NT2/D1 (cell line): ENCODE measurements at regions not wholly inside any gene's neighbourhood (a gene's known extent, or its start where the extent isn't known, plus 50 kb on each side); places are given as distances from the start of the nearest gene placed in this dataset.

ENCODE experiments used
- DNase-seq: peaks from one replicate; pipeline ENCODE4 v3.0.0-alpha.2; 2011; ENCODE audit warnings: low read depth, low spot score
- H3K27me3 ChIP-seq: 2 replicates; pipeline ENCODE4 v1.6.0; 2011; ENCODE audit warnings: mild to moderate bottlenecking; ENCODE audit not compliant: insufficient read length, insufficient read depth
- H3K36me3 ChIP-seq: 2 replicates; pipeline ENCODE4 v1.6.1; 2011; ENCODE audit warnings: mild to moderate bottlenecking, low read length, mixed read lengths; ENCODE audit not compliant: insufficient read depth, insufficient read length
- H3K4me1 ChIP-seq: 2 replicates; pipeline ENCODE4 v1.5.1; 2011; ENCODE audit not compliant: insufficient read depth, insufficient read length
- H3K4me3 ChIP-seq: 2 replicates; pipeline ENCODE4 v1.5.1; 2011; ENCODE audit warnings: low read depth; ENCODE audit not compliant: insufficient read length
- H3K9ac ChIP-seq: 2 replicates; pipeline ENCODE4 v1.6.0; 2011; ENCODE audit warnings: low read depth; ENCODE audit not compliant: insufficient read length
- H3K9me3 ChIP-seq: 2 replicates; pipeline ENCODE4 v1.5.1; 2011; ENCODE audit warnings: mild to moderate bottlenecking, low read length; ENCODE audit not compliant: insufficient read depth
- SUZ12 ChIP-seq: IDR thresholded peaks from 2 replicates; pipeline ENCODE4 v1.6.1; 2011; ENCODE audit not compliant: insufficient read length, insufficient read depth; ENCODE audit errors: extremely low read depth
- YY1 ChIP-seq: IDR thresholded peaks from 2 replicates; pipeline ENCODE4 v1.6.1; 2011; ENCODE audit not compliant: insufficient read length, insufficient read depth
- ZNF274 ChIP-seq: IDR thresholded peaks from 2 replicates; pipeline ENCODE4 v1.6.1; 2011; ENCODE audit warnings: mild to moderate bottlenecking, low read depth, low read length

DNA sequence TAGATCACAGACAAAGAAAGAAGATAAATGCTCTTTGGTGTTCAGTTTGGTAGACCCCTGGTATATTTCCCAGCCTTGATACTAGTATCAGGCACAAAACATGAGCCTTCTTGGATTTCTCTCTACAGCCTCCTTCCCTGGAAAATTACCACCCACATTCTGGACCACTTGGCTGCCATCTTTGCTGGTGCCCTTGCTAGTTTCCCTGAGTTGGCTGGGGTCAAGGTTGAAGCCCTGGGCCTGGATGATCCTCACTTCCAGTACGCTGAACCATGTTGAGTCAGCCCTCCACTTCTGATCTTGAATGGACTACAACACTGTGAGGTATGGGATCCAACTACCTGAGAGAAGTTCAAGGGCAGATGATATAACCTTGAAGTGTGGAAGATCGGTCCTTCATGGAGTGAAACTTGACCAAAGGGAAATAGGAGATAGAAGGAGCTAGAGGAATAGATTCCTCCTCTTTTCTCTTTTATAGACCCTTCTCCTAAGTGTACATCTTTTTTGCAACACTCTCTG, 501.4 kb downstream of the TMEM114 start:
- no peaks in the 10 kb centered on the region for H3K27me3 ChIP-seq
- no peak overlapping the region for H3K9ac ChIP-seq
- no peaks in the 10 kb centered on the region for H3K36me3 ChIP-seq
- TF ChIP-seq ZNF274 (no peak), YY1 (no peak), SUZ12 (no peak)
- H3K4me1 ChIP-seq, result no peaks in the 10 kb centered on the region
- no peak for DNase-seq
- H3K9me3 ChIP-seq, result no peaks in the 10 kb centered on the region
- no peak overlapping the region for H3K4me3 ChIP-seq

DNA sequence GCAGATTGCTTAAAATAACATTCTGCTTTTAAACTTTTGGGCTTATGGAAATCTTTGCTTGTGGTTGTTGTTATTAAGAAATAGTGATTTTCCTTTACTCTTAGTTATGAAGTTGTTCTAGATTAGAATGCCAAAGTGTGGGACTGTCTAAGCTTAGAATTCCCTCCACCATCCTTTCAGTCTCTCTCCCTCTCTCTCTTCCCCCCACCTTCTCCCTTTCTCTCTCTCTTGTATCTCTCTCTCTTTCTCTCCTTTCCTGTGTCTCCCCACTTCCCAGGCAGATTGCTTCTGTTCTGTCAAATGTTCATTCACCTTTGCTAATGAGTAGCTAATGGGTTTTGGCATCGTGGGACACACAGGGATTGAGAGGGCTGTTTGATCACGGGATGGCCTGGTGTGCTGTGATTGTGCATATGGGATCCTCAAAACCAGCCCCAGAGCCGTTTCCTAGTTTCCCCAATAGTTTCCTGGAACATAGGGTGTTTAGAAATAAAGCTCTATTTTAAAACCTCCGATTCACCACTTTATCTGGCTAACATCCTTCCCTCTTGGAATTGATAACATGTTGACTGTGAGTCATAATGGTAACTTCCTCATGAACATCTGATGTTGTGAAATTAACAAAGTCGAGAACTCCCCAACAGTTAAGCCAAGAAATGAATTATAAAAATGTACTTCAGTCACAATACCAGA, 502.6 kb downstream of the TMEM114 start:
- Histone ChIP-seq H3K36me3 (no peaks in the 10 kb centered on the region), H3K9me3 (no peaks in the 10 kb centered on the region), H3K27me3 (no peaks in the 10 kb centered on the region), H3K4me3 (no peak overlapping the region), H3K9ac (no peak overlapping the region), H3K4me1 (no peaks in the 10 kb centered on the region)
- TF ChIP-seq YY1 (no peak), ZNF274 (no peak), SUZ12 (no peak)
- no peak for DNase-seq

- no peaks in the 10 kb centered on the region for H3K9me3 ChIP-seq
- H3K4me1 ChIP-seq, result no peaks in the 10 kb centered on the region
- H3K4me3 ChIP-seq, result no peak overlapping the region
- no peak overlapping the region for H3K9ac ChIP-seq
- DNase-seq, result no peak
- H3K36me3 ChIP-seq, result no peaks in the 10 kb centered on the region
- TF ChIP-seq ZNF274 (no peak), YY1 (no peak), SUZ12 (no peak)
- H3K27me3 ChIP-seq, result no peaks in the 10 kb centered on the region
Measured at GRCh38 chr16:8087146-8087545, 503.2 kb downstream of the TMEM114 start.

GRCh38 chr16:8084882-8085281, 505.4 kb downstream of the TMEM114 start:
- no peaks in the 10 kb centered on the region for H3K4me1 ChIP-seq
- TF ChIP-seq YY1, result no peak
- TF ChIP-seq SUZ12, result no peak
- TF ChIP-seq ZNF274, result no peak
- H3K9ac ChIP-seq, result no peak overlapping the region
- DNase-seq, result no peak
- H3K9me3 ChIP-seq, result no peaks in the 10 kb centered on the region
- no peaks in the 10 kb centered on the region for H3K27me3 ChIP-seq
- no peaks in the 10 kb centered on the region for H3K36me3 ChIP-seq
- H3K4me3 ChIP-seq, result no peak overlapping the region

DNA sequence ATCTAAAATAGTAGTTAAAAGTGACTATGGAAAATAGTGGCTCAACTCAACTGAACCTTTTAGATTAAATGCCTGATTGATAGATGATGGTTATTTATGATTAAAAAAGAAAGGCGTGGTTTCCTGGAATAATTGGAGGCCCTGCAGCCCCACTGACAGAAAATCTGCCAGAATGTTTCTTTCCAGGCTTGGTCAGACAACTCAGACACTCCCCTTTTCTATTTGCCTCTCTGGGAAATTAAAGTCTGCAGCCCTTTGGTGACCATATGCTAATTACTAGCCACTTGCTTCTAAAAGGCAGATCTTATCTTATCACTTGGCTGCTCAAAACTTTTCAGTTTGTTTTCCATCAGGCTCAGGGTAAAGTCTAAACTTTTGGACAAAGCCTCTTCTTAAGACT, 506.0 kb downstream of the TMEM114 start:
- no peak for TF ChIP-seq SUZ12
- TF ChIP-seq ZNF274, result no peak
- TF ChIP-seq YY1, result no peak
- no peaks in the 10 kb centered on the region for H3K4me1 ChIP-seq
- no peak overlapping the region for H3K9ac ChIP-seq
- no peaks in the 10 kb centered on the region for H3K27me3 ChIP-seq
- H3K36me3 ChIP-seq, result no peaks in the 10 kb centered on the region
- H3K4me3 ChIP-seq, result no peak overlapping the region
- no peaks in the 10 kb centered on the region for H3K9me3 ChIP-seq
- no peak for DNase-seq

DNA sequence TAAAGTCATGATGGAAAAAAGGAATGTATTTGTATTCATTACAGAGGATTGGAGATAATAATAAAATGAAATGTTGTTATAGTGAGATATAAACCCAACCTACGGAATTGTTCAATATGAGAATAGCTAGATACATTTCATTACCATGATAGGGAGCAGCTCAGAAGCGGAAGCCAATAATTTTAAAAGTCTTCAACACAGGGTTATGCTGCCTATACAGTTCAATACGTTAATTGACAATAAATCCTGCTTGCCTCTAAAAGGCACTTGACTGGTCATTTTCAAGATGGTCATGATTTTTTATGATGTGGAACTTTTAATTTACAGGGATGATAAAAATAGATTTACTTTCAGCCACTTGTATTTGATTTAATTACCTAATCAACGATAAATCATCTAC, 506.8 kb downstream of the TMEM114 start:
- no peak for DNase-seq
- no peaks in the 10 kb centered on the region for H3K27me3 ChIP-seq
- H3K36me3 ChIP-seq, result no peaks in the 10 kb centered on the region
- H3K9me3 ChIP-seq, result no peaks in the 10 kb centered on the region
- H3K4me3 ChIP-seq, result no peak overlapping the region
- H3K4me1 ChIP-seq, result no peaks in the 10 kb centered on the region
- H3K9ac ChIP-seq, result no peak overlapping the region
- TF ChIP-seq YY1 (no peak), ZNF274 (no peak), SUZ12 (no peak)

- Histone ChIP-seq H3K36me3 (no peaks in the 10 kb centered on the region), H3K4me3 (no peak overlapping the region), H3K9ac (no peak overlapping the region), H3K4me1 (no peaks in the 10 kb centered on the region), H3K9me3 (no peaks in the 10 kb centered on the region; the same call in 1 of the 2 replicates), H3K27me3 (no peaks in the 10 kb centered on the region)
- no peak for DNase-seq
- TF ChIP-seq YY1, result no peak
- no peak for TF ChIP-seq ZNF274
- no peak for TF ChIP-seq SUZ12
Measured at GRCh38 chr16:8080817-8081216, 509.5 kb downstream of the TMEM114 start.
